ENCODE measurements at regions not wholly inside any gene's neighbourhood (a gene's known extent, or its start where the extent isn't known, plus 50 kb on each side); places are given as distances from the start of the nearest gene placed in this dataset.

DNA sequence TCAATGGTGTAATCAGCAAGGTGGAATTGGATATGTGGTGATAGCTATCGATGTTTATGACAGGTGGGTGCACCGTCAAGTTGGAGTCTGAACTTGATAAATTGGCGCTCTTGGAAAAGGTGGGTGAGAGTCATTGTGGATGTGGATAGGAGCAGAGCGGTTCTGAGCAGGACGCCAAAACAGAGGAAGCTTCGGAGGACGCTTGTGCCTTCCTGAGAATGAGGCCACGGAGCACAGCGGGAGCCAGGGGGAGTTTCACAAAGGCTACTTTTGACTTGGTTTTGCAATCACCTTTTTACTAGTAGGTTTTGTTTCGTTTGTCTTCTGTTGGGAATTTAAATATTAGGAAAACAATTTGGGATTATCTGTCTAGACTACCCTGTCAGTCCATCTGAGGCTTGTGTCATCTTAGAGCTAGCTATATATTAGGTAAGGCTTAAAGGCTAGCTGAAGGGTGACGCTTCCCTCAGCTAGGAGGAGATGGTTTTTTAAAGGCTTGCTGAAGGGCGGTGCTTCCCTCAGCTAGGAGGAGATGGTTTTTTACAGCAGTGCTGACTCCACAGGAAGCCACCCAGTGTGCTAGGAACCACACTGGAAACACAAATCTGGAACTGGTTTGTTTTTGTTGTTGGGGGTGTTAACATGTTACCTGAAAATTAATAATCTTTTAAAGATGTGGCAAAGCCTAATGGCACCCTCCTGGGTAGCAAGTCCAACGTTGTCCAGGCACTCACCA lies 142.4 kb upstream of the IRX4 start:
- no peaks in the 10 kb centered on the region for H3K9me3 Mint-ChIP-seq (ENCODE audit: unreplicated experiment)
- no peak overlapping the region for H3K27ac Mint-ChIP-seq (ENCODE audit: unreplicated experiment)
- TF ChIP-seq, protein P1, sequence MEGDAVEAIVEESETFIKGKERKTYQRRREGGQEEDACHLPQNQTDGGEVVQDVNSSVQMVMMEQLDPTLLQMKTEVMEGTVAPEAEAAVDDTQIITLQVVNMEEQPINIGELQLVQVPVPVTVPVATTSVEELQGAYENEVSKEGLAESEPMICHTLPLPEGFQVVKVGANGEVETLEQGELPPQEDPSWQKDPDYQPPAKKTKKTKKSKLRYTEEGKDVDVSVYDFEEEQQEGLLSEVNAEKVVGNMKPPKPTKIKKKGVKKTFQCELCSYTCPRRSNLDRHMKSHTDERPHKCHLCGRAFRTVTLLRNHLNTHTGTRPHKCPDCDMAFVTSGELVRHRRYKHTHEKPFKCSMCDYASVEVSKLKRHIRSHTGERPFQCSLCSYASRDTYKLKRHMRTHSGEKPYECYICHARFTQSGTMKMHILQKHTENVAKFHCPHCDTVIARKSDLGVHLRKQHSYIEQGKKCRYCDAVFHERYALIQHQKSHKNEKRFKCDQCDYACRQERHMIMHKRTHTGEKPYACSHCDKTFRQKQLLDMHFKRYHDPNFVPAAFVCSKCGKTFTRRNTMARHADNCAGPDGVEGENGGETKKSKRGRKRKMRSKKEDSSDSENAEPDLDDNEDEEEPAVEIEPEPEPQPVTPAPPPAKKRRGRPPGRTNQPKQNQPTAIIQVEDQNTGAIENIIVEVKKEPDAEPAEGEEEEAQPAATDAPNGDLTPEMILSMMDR (IDR thresholded peaks at IDR 0.05): no peak
- no peaks in the 10 kb centered on the region for H3K4me1 Mint-ChIP-seq (ENCODE audit: unreplicated experiment)
- H3K36me3 Mint-ChIP-seq (ENCODE audit: unreplicated experiment): no peaks in the 10 kb centered on the region
- no peak overlapping the region for H3K4me3 Mint-ChIP-seq (ENCODE audit: unreplicated experiment)
- H3K27me3 Mint-ChIP-seq (ENCODE audit: unreplicated experiment): peaks cover 5% of the 10 kb centered on the region
- DNase-seq (ENCODE audit: extremely low spot score, unreplicated experiment): no peak

DNA sequence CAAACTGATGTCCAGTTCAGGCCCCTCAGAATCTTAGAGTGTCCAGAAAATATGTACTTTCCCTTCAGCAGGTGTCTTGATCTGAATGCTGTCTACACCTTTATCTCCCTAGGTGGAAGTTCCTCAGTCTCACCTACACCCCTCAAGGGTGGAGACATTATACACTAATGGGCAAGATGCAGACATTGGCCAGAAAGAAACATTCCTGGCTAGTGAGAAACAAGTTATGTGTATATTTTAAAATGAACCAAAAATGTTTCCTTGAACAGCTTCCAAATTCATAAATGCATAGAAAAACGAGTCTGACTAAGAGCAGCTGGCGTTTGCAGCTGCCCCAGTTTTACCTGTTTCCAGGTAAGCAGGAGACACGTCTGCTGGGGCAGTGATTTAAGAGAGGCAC lies 140.5 kb upstream of the IRX4 start:
- Mint-ChIP-seq H3K4me3 (ENCODE audit: unreplicated experiment) (no peak overlapping the region), H3K36me3 (ENCODE audit: unreplicated experiment) (no peaks in the 10 kb centered on the region)

DNA sequence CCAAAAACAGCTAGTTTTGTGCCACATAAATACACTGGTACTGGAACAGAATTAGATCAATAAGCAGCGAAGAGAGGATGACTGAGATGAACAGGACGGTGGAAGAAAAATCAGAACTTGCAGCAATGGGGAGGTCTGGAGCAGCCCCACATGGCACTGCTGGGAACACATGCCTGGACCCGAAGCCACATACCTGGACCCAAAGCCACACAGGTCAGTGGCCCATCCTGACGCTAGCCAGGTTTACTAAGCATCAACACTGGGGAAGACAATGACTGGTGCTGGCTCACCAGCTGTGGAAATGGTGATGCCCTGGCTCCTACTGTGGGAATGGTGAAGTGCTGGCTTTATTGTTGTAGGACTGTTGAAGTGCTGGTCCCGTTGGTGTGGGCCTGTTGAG lies 139.7 kb upstream of the IRX4 start:
- Mint-ChIP-seq H3K9me3 (ENCODE audit: unreplicated experiment) (no peaks in the 10 kb centered on the region), H3K4me3 (ENCODE audit: unreplicated experiment) (no peak overlapping the region), H3K27ac (ENCODE audit: unreplicated experiment) (no peak overlapping the region), H3K4me1 (ENCODE audit: unreplicated experiment) (no peaks in the 10 kb centered on the region), H3K36me3 (ENCODE audit: unreplicated experiment) (no peaks in the 10 kb centered on the region), H3K27me3 (ENCODE audit: unreplicated experiment) (peaks cover 5% of the 10 kb centered on the region)
- TF ChIP-seq, protein P1 (IDR thresholded peaks at IDR 0.05): no peak
- DNase-seq (ENCODE audit: extremely low spot score, unreplicated experiment): no peak

More for the DNA sequence above, 140.5 kb upstream of the IRX4 start:
- no peaks in the 10 kb centered on the region for H3K4me1 Mint-ChIP-seq (ENCODE audit: unreplicated experiment)
- H3K27ac Mint-ChIP-seq (ENCODE audit: unreplicated experiment): no peak overlapping the region
- H3K9me3 Mint-ChIP-seq (ENCODE audit: unreplicated experiment): no peaks in the 10 kb centered on the region
- peaks cover 5% of the 10 kb centered on the region for H3K27me3 Mint-ChIP-seq (ENCODE audit: unreplicated experiment)
- no peak for DNase-seq (ENCODE audit: extremely low spot score, unreplicated experiment)
- TF ChIP-seq, protein P1 (IDR thresholded peaks at IDR 0.05): no peak

DNA sequence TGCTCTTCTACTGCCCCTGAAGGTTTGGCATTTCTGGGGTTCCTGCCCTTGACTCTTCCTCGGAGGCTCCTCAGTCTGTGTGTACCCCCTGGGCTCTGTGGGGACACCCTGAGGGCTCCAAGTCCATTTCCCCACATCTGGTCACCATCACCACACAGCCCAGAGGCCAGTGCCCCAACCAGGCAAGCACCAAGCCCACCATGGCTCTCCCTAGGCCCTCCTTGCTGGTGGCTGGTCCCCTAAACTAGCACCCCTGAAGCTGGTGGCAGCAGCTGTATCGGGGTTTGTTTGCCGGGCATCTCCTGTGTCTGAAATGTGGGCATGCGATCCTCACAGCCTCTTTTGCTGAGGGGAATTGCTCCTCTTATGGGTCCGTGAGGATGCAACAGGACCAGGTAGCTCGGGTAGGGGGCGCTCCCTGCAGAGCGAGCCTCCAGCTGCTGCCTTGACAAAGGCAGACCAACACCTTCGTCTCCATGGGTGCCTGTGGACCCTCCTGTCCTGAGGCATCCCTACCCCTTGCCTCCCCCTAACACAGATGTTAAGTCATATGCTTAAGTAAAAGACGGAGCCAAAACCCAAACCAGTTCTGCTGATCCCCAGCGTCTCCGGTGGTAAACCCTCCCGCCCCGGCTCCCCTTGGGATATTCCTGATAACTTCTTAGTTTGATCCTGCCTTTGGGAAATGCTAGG lies 138.9 kb upstream of the IRX4 start:
- Mint-ChIP-seq H3K9me3 (ENCODE audit: unreplicated experiment) (no peaks in the 10 kb centered on the region), H3K4me1 (ENCODE audit: unreplicated experiment) (no peaks in the 10 kb centered on the region), H3K27ac (ENCODE audit: unreplicated experiment) (no peak overlapping the region), H3K4me3 (ENCODE audit: unreplicated experiment) (no peak overlapping the region), H3K36me3 (ENCODE audit: unreplicated experiment) (no peaks in the 10 kb centered on the region), H3K27me3 (ENCODE audit: unreplicated experiment) (peaks cover 5% of the 10 kb centered on the region)
- DNase-seq (ENCODE audit: extremely low spot score, unreplicated experiment): no peak
- TF ChIP-seq, protein P1 (IDR thresholded peaks at IDR 0.05): no peak

DNA sequence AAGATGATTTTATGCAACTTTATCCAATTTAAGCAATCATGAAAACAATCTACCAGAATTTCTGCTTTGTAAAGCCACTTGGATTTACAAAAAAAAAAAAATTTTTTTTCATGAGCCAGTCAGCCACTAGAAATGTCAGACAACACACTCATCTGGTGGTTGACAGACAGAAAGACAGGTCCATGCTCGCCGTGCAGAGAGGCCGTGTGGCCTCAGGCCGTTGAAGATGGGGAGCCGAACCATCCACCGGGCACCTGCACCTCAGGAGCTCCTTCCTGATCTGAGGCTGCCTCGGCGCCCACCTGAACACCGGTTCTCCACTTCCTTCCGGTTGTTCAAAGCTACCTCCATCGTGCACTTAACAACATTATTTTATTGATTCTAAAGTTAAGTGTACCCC lies 138.0 kb upstream of the IRX4 start:
- TF ChIP-seq, protein P1 (IDR thresholded peaks at IDR 0.05): no peak
- H3K27ac Mint-ChIP-seq (ENCODE audit: unreplicated experiment): no peak overlapping the region
- H3K27me3 Mint-ChIP-seq (ENCODE audit: unreplicated experiment): peaks cover 5% of the 10 kb centered on the region
- DNase-seq (ENCODE audit: extremely low spot score, unreplicated experiment): no peak
- no peak overlapping the region for H3K4me3 Mint-ChIP-seq (ENCODE audit: unreplicated experiment)
- H3K9me3 Mint-ChIP-seq (ENCODE audit: unreplicated experiment): no peaks in the 10 kb centered on the region
- no peaks in the 10 kb centered on the region for H3K4me1 Mint-ChIP-seq (ENCODE audit: unreplicated experiment)
- H3K36me3 Mint-ChIP-seq (ENCODE audit: unreplicated experiment): no peaks in the 10 kb centered on the region
